ENCODE measurements at regions not wholly inside any gene's neighbourhood (a gene's known extent, or its start where the extent isn't known, plus 50 kb on each side); places are given as distances from the start of the nearest gene placed in this dataset.

DNA sequence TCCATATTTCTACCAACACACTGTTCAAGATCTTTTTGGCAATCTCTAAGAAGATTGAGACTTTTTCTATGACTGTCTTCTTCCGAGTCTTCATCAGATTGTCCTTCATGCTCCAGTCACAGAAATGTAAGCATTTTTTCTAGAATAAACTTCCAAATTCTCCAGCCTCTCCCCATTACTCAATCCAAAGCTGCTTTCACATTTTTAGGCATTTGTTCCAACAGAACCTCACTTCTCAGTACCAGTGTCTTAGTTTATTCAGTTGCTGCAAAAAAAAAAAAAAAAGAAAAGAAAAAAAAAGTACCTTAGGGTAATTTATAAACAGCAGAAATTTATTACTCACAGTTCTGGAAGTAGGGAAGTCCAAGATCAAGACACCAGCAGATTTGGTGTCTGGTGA is 290.8 kb upstream of the NOVA1 start:
- Histone ChIP-seq H3K4me2 (ENCODE audit: low read depth, low read length) (no peak overlapping the region), H3K14ac (replicated peaks; ENCODE audit: low read depth, low read length) (no peak overlapping the region), H3K9me3 (ENCODE audit: control insufficient read depth, insufficient read depth, low read length) (peaks cover 5% of the 10 kb centered on the region; the same call in 1 of the 2 replicates), H2BK120ac (ENCODE audit: low read depth, low read length) (no peak overlapping the region), H3K4me1 (ENCODE audit: control insufficient read depth, insufficient read depth, low read length) (no peaks in the 10 kb centered on the region), H3K4me3 (ENCODE audit: insufficient read depth, low read depth, low read length) (no peak overlapping the region), H2AK9ac (replicated peaks; ENCODE audit: low read depth, low read length, poor library complexity) (no peak overlapping the region), H2AK5ac (ENCODE audit: low read depth, low read length) (no peak overlapping the region), H4K5ac (ENCODE audit: low read depth, low read length) (no peak overlapping the region), H3K18ac (ENCODE audit: low read depth, low read length) (no peak overlapping the region), H3K27me3 (ENCODE audit: control insufficient read depth, insufficient read depth, low read length) (no peaks in the 10 kb centered on the region), H4K20me1 (ENCODE audit: insufficient read depth, low read length) (no peaks in the 10 kb centered on the region), H3K9me1 (ENCODE audit: insufficient read depth, low read length) (no peaks in the 10 kb centered on the region), H2BK5ac (ENCODE audit: low read depth, low read length, poor library complexity, severe bottlenecking) (no peak overlapping the region), H2AFZ (replicated peaks; ENCODE audit: low read length, poor library complexity) (no peak overlapping the region), H3K79me1 (ENCODE audit: low read depth in 1 of 2, low read length in 2 of 2) (no peaks in the 10 kb centered on the region), H3K27ac (ENCODE audit: insufficient read depth, low read length) (no peak overlapping the region), H3K9ac (ENCODE audit: low read depth, low read length) (no peak overlapping the region), H2BK15ac (ENCODE audit: low read depth, low read length) (no peak overlapping the region), H3K23ac (ENCODE audit: low read depth, low read length) (no peak overlapping the region), H4K8ac (ENCODE audit: low read depth in 2 of 2, low read length in 2 of 2) (no peak overlapping the region), H4K91ac (ENCODE audit: insufficient read depth, low read depth, low read length) (no peak overlapping the region), H2BK20ac (ENCODE audit: low read depth, low read length) (no peak overlapping the region), H3K4ac (ENCODE audit: low read depth, low read length) (no peak overlapping the region), H3K36me3 (ENCODE audit: control insufficient read depth, insufficient read depth, low read length) (no peaks in the 10 kb centered on the region), H3K56ac (ENCODE audit: extremely low read depth, insufficient read depth, low read length) (no peak overlapping the region)
- BruUV-seq (replicated peaks): no TSS peak
- in situ Hi-C loops (cut with MboI; ENCODE audit: low sequenced_read_pairs) (no loop called here), dilution Hi-C loops (cut with HindIII; ENCODE audit: low sequenced_read_pairs, unreplicated experiment) (no loop called here), intact Hi-C loops (cut with micrococcal nuclease) (no loop called here)
- ATAC-seq (ENCODE audit: low read depth) (no peak), DNase-seq (no peak)
- CTCF ChIA-PET: no interaction called here
- TF ChIP-seq, protein P1, sequence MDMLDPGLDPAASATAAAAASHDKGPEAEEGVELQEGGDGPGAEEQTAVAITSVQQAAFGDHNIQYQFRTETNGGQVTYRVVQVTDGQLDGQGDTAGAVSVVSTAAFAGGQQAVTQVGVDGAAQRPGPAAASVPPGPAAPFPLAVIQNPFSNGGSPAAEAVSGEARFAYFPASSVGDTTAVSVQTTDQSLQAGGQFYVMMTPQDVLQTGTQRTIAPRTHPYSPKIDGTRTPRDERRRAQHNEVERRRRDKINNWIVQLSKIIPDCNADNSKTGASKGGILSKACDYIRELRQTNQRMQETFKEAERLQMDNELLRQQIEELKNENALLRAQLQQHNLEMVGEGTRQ (IDR thresholded peaks at IDR 0.05; ENCODE audit: low read depth, low read length): no peak
- TF ChIP-seq POLR2A (IDR thresholded peaks at IDR 0.05; ENCODE audit: low read depth, low read length) (no peak), SMC3 (IDR thresholded peaks at IDR 0.05; ENCODE audit: low read depth, low read length) (no peak), RAD21 (IDR thresholded peaks at IDR 0.05; ENCODE audit: low read length) (no peak), MXI1 (IDR thresholded peaks at IDR 0.05; ENCODE audit: borderline replicate concordance, low read depth, low read length) (no peak), MAZ (IDR thresholded peaks at IDR 0.05; ENCODE audit: borderline replicate concordance, low read depth, low read length) (no peak)
- TF ChIP-seq, protein P2, sequence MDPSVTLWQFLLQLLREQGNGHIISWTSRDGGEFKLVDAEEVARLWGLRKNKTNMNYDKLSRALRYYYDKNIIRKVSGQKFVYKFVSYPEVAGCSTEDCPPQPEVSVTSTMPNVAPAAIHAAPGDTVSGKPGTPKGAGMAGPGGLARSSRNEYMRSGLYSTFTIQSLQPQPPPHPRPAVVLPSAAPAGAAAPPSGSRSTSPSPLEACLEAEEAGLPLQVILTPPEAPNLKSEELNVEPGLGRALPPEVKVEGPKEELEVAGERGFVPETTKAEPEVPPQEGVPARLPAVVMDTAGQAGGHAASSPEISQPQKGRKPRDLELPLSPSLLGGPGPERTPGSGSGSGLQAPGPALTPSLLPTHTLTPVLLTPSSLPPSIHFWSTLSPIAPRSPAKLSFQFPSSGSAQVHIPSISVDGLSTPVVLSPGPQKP (IDR thresholded peaks at IDR 0.05; ENCODE audit: borderline replicate concordance, low read depth, low read length): no peak
- POLR2A ChIA-PET (ENCODE audit: unreplicated experiment): no interaction called here
- WGBS, 2 experiments (ENCODE audit: extremely low coverage in 2 of 2, insufficient read length in 1 of 2): no CpG with 5 or more reads among the region's 1 CpG

Measured in IMR-90 (cell line).